Hepatocyte (in vitro differentiated cells): ENCODE measurements at regions not wholly inside any gene's neighbourhood (a gene's known extent, or its start where the extent isn't known, plus 50 kb on each side); places are given as distances from the start of the nearest gene placed in this dataset.

Experiments
- DNase-seq: peaks from one replicate; pipeline ENCODE4 v3.0.0-alpha.2; 2016; ENCODE audit warnings: low spot score
- H2AFZ ChIP-seq: fragments of 200-600 bp; sonication (generic); 2 replicates; pipeline ENCODE4 v1.6.0; 2016; ENCODE audit warnings: antibody characterized with exemption, mild to moderate bottlenecking
- H3K27ac ChIP-seq: fragments of 200-600 bp; sonication (generic); 2 replicates; pipeline ENCODE4 v1.5.1; 2016; ENCODE audit warnings: mild to moderate bottlenecking
- H3K27me3 ChIP-seq: fragments of 200-600 bp; sonication (generic); 2 replicates; pipeline ENCODE4 v1.6.1; 2016
- H3K36me3 ChIP-seq: fragments of 200-600 bp; sonication (generic); replicated peaks from 2 replicates; pipeline ENCODE4 v1.5.1; 2016; ENCODE audit warnings: low read depth; ENCODE audit not compliant: insufficient read depth
- H3K4me1 ChIP-seq: fragments of 200-600 bp; sonication (generic); 2 replicates; pipeline ENCODE4 v1.5.1; 2016; ENCODE audit warnings: mild to moderate bottlenecking, moderate library complexity; ENCODE audit not compliant: insufficient read depth
- H3K4me2 ChIP-seq: fragments of 200-600 bp; sonication (generic); 2 replicates; pipeline ENCODE4 v1.6.0; 2016
- H3K4me3 ChIP-seq: fragments of 200-600 bp; sonication (generic); 2 replicates; pipeline ENCODE4 v1.5.1; 2016; ENCODE audit warnings: mild to moderate bottlenecking
- H3K79me2 ChIP-seq: fragments of 200-600 bp; sonication (generic); 2 replicates; pipeline ENCODE4 v1.6.0; 2017; ENCODE audit warnings: mild to moderate bottlenecking
- H3K9me2 ChIP-seq: fragments of 200-600 bp; sonication (generic); replicated peaks from 2 replicates; pipeline ENCODE4 v1.6.0; 2017; ENCODE audit warnings: mild to moderate bottlenecking; ENCODE audit not compliant: insufficient read depth
- H3K9me3 ChIP-seq: fragments of 200-600 bp; sonication (generic); 2 replicates; pipeline ENCODE4 v1.5.1; 2016; ENCODE audit warnings: low read depth, mild to moderate bottlenecking
- H4K20me1 ChIP-seq: fragments of 200-600 bp; sonication (generic); 2 replicates; pipeline ENCODE4 v1.6.0; 2016; ENCODE audit warnings: mild to moderate bottlenecking; ENCODE audit not compliant: insufficient read depth, poor library complexity, severe bottlenecking
- EZH2 ChIP-seq: fragments of 200-600 bp; sonication (generic); IDR thresholded peaks from 2 replicates; pipeline ENCODE4 v1.6.1; 2016; ENCODE audit warnings: antibody characterized with exemption, mild to moderate bottlenecking, borderline replicate concordance
- EZH2phosphoT487 ChIP-seq: fragments of 200-600 bp; sonication (generic); IDR thresholded peaks from one replicate; pipeline ENCODE4 v1.6.1; 2018; ENCODE audit warnings: antibody characterized with exemption, mild to moderate bottlenecking, low read depth, moderate library complexity; ENCODE audit not compliant: unreplicated experiment, severe bottlenecking
- WGBS: methylation state at CpG from one replicate; pipeline ENCODE4 v1.1.6; 2016; ENCODE audit warnings: low lambda C conversion rate; ENCODE audit errors: missing lambda C conversion rate; 5-methylcytosine and 5-hydroxymethylcytosine counted together
- TF ChIP-seq, protein P1 (sequence below): fragments of 200-600 bp; sonication (generic); IDR thresholded peaks from 2 replicates; pipeline ENCODE4 v1.5.1; 2016; ENCODE audit warnings: antibody characterized with exemption, mild to moderate bottlenecking; ENCODE audit not compliant: poor library complexity

DNA sequence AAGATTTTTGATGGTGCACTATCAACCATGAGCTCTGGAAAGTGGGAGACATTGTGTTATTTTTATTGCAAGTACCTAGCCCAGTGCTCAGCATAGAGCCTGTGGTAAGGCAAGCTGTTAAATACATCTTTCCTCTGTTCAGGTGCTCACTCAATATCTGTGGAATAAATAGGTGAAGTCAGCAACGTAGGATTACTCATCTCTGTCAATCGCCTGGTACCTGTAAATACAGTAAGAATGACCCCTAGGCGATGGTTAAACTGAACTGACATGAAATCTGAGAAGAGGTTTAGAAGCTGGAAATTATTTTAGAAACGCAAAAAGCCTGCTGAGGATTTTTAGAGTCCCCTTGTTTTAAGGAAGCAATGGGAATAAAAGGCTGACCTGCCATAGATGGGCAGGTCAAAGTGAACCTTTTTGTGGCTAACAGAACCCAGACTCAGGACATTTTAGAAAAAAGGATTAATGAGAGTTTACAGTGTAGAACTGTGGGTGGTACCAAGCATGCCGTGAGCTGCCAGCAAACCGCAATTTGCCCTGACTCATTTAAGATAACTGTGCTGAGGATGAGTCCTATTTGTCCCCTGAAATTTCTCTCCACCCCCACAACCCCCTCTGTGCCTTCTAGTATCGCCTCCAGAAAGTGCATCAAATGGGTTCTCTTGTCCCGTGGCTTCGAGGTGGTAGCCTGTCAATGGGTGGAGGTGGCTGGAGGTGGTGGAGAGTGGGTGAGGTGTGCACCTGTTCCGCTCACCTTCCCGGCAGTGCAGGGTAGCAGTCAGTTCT is 375.1 kb downstream of the MED10 start:
- Histone ChIP-seq H3K9me3 (no peaks in the 10 kb centered on the region), H3K4me1 (no peaks in the 10 kb centered on the region), H3K4me3 (no peak overlapping the region), H3K9me2 (no peaks in the 10 kb centered on the region), H4K20me1 (no peaks in the 10 kb centered on the region), H3K36me3 (no peaks in the 10 kb centered on the region), H3K79me2 (no peaks in the 10 kb centered on the region), H3K27ac (no peak overlapping the region), H3K27me3 (no peaks in the 10 kb centered on the region), H3K4me2 (no peak overlapping the region), H2AFZ (no peak overlapping the region)
- DNase-seq: no peak
- TF ChIP-seq EZH2 (no peak), EZH2phosphoT487 (no peak)
- TF ChIP-seq, protein P1, sequence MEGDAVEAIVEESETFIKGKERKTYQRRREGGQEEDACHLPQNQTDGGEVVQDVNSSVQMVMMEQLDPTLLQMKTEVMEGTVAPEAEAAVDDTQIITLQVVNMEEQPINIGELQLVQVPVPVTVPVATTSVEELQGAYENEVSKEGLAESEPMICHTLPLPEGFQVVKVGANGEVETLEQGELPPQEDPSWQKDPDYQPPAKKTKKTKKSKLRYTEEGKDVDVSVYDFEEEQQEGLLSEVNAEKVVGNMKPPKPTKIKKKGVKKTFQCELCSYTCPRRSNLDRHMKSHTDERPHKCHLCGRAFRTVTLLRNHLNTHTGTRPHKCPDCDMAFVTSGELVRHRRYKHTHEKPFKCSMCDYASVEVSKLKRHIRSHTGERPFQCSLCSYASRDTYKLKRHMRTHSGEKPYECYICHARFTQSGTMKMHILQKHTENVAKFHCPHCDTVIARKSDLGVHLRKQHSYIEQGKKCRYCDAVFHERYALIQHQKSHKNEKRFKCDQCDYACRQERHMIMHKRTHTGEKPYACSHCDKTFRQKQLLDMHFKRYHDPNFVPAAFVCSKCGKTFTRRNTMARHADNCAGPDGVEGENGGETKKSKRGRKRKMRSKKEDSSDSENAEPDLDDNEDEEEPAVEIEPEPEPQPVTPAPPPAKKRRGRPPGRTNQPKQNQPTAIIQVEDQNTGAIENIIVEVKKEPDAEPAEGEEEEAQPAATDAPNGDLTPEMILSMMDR: no peak
- WGBS: 74% methylated on average over 11 of the region's 11 CpGs

DNA sequence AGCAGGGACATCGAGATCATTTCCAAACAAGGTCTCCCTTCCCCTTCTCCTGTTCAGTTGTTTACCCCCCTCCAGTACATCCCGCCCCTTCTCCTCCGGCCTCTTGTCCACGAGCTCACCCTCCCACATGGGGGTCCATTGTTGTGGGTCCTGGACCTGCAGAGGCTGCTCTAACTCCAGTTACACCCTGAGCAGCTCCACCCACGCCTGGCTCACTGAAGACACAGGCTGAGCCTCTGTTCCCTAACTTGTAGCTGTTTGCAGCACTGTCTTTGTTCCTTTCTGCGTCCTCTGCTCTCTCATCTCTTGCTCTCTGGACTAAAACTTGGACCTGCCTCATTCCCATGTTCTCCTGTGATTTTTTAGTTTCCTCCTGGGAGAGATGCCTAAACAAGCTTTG is 377.5 kb downstream of the MED10 start:
- Histone ChIP-seq H3K4me1 (no peaks in the 10 kb centered on the region), H3K79me2 (no peaks in the 10 kb centered on the region), H3K4me3 (no peak overlapping the region), H3K9me3 (no peaks in the 10 kb centered on the region), H4K20me1 (no peaks in the 10 kb centered on the region), H3K27ac (no peak overlapping the region), H3K36me3 (no peaks in the 10 kb centered on the region), H2AFZ (no peak overlapping the region), H3K27me3 (no peaks in the 10 kb centered on the region), H3K9me2 (no peaks in the 10 kb centered on the region), H3K4me2 (no peak overlapping the region)
- no peak for DNase-seq
- 54% methylated on average over 6 of the region's 6 CpGs for WGBS
- TF ChIP-seq, protein P1: no peak
- no peak for TF ChIP-seq EZH2phosphoT487
- no peak for TF ChIP-seq EZH2

DNA sequence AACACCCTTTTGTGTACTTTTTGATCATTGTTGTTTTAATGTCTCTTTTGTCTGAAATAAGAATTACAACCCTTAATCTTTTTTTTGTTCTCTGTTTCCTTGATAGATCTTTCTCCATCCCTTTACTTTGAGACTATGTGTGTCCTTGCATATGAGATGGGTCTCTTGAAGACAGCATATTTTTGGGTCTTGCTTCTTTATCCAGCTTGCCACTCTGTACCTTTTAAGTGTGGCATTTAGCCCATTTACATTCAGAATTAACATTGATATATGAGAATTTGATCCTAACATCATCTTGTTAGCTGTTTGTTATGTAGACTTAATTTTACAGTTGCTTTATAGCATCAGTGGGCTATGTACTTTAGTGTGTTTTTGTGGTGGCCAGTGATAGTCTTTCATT is 382.5 kb downstream of the MED10 start:
- no peak overlapping the region for H3K4me2 ChIP-seq
- DNase-seq: no peak
- no peak for TF ChIP-seq EZH2
- TF ChIP-seq, protein P1: no peak
- TF ChIP-seq EZH2phosphoT487: no peak
- H3K79me2 ChIP-seq: no peaks in the 10 kb centered on the region
- H3K36me3 ChIP-seq: no peaks in the 10 kb centered on the region
- no peaks in the 10 kb centered on the region for H4K20me1 ChIP-seq
- H3K27ac ChIP-seq: no peak overlapping the region
- H3K4me1 ChIP-seq: no peaks in the 10 kb centered on the region
- no peaks in the 10 kb centered on the region for H3K9me2 ChIP-seq
- H2AFZ ChIP-seq: no peak overlapping the region
- H3K27me3 ChIP-seq: no peaks in the 10 kb centered on the region
- peaks cover 5% of the 10 kb centered on the region for H3K9me3 ChIP-seq
- H3K4me3 ChIP-seq: no peak overlapping the region
